NOMO-1 treated with DMSO at 0.1 percent for 48 hours (cell line): ENCODE measurements at regions not wholly inside any gene's neighbourhood (a gene's known extent, or its start where the extent isn't known, plus 50 kb on each side); places are given as distances from the start of the nearest gene placed in this dataset.

ENCODE experiments used
- DNase-seq: peaks from one replicate; lab custom pipeline; 2025; ENCODE audit not compliant: unreplicated experiment; lab: John Stamatoyannopoulos, UW

GRCh38 chr5:85168474-85168873, 783.8 kb upstream of the EDIL3 start:
- DNase-seq: no peak

GRCh38 chr5:85170183-85170582, 785.5 kb upstream of the EDIL3 start:
- no peak for DNase-seq

GRCh38 chr5:85173469-85173868, 788.8 kb upstream of the EDIL3 start:
- DNase-seq: no peak

GRCh38 chr5:85182344-85182743, 797.7 kb upstream of the EDIL3 start:
- no peak for DNase-seq

- DNase-seq: no peak
Observed at GRCh38 chr5:85204289-85204688, 819.6 kb upstream of the EDIL3 start.

- DNase-seq: no peak
Observed at GRCh38 chr5:85205430-85205829, 820.8 kb upstream of the EDIL3 start.

GRCh38 chr5:85225388-85225787, 840.7 kb upstream of the EDIL3 start:
- no peak for DNase-seq

GRCh38 chr5:85249204-85249603, 864.5 kb upstream of the EDIL3 start:
- DNase-seq: no peak

- no peak for DNase-seq
Observed at GRCh38 chr5:85263125-85263524, 878.4 kb upstream of the EDIL3 start.

GRCh38 chr5:85266692-85267091, 882.0 kb upstream of the EDIL3 start:
- DNase-seq: no peak

- no peak for DNase-seq
Observed at GRCh38 chr5:85268194-85268593, 883.5 kb upstream of the EDIL3 start.

- no peak for DNase-seq
Observed at GRCh38 chr5:85278193-85278592, 893.5 kb upstream of the EDIL3 start.

GRCh38 chr5:85288914-85289313, 904.2 kb upstream of the EDIL3 start:
- no peak for DNase-seq

GRCh38 chr5:85293145-85293785, 908.6 kb upstream of the EDIL3 start:
- no peak for DNase-seq

GRCh38 chr5:85304524-85304923, 919.8 kb upstream of the EDIL3 start:
- no peak for DNase-seq

GRCh38 chr5:85305766-85306165, 921.1 kb upstream of the EDIL3 start:
- DNase-seq: no peak

GRCh38 chr5:85311536-85311935, 926.9 kb upstream of the EDIL3 start:
- no peak for DNase-seq

GRCh38 chr5:85320495-85320894, 935.8 kb upstream of the EDIL3 start:
- no peak for DNase-seq

- no peak for DNase-seq
Observed at GRCh38 chr5:85333276-85333675, 948.6 kb upstream of the EDIL3 start.

GRCh38 chr5:85337435-85337834, 952.8 kb upstream of the EDIL3 start:
- no peak for DNase-seq

GRCh38 chr5:85340790-85341189, 956.1 kb upstream of the EDIL3 start:
- no peak for DNase-seq

- no peak for DNase-seq
Observed at GRCh38 chr5:85345818-85346217, 961.1 kb upstream of the EDIL3 start.

GRCh38 chr5:85357309-85357708, 972.6 kb upstream of the EDIL3 start:
- no peak for DNase-seq

- no peak for DNase-seq
Observed at GRCh38 chr5:85375525-85375924, 990.8 kb upstream of the EDIL3 start.
